ENCODE measurements at regions not wholly inside any gene's neighbourhood (a gene's known extent, or its start where the extent isn't known, plus 50 kb on each side); places are given as distances from the start of the nearest gene placed in this dataset.
"Not testable (repeated sequence)": the region's sequence is repeated elsewhere in the genome, so short reads cannot be mapped to it uniquely, and the experiment has no call there.

DNA sequence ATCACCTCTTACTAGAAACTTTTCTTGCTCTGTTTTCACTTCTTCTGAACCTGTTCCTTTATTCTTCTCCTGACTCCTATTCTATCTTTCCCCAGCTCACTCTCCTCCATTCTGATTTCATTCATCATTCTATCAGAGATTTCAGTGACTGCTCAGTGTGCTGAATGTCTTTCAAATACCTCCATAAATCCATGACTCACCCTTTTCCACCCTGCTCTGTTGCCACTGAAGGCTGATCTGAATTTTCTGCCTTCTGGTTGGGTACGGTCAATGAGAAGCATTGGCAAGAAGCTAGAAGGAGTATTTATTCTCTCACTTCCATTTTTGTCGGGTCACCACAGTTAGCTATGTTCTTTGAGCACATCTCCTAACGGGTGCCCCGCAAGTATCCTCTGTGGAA is 265.9 kb downstream of the CBLL2 start:
- no peak for DNase-seq

DNA sequence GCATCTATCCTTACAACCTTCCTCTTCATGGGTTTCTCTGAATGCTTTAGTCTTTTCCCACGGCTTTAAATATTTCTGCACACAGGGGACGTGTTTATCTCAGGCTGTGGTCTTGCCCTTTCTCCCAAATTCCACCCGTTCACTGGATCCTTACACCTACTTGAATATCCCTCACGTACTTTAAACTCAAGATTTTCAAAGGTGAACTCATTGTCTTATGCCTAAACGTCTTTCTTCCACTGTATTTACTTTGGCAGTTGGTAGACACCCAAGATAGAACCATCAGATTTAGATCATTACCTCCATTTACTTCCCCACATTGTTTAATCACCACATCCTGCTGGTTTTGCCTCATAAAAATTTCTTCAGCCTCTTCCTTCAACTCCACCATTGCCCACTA is 269.2 kb downstream of the CBLL2 start:
- no peak for DNase-seq

DNA sequence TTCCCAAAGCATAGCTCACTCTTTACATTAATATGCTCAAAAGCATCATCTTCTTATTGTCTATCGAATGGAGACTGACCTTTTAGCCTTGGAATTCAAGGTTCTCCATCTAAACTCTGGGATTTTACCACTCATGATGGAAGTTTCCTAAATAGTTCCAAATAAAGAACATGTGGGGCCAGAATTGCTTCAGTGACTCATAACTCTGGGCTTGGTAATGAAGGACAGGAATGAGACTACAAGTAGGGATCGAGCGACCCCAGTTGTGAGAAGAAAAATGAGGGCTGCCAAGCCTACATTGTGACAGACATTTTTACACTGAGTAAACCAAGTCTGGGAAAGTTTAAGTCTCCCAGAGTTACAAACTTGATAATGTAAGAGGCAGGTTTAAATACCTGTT is 269.9 kb downstream of the CBLL2 start:
- no peak for DNase-seq

DNA sequence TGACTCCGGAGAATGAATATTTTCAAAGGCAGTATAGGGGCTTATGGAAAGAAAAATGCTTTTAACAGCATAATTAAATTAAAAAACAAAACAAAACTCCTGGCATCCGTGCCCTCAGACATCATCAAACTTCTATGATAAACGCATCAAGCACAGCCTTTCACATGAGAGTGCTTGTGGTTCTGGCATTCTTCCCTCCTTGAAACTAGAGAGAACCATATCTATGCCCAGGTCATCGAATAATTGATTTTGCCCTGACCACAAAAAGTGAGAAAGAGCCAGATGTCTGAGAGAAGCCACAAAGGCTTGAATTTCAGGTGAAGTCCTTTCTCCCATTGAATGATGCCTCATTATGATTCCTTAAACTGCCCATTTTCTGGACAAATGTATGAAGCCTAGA is 286.8 kb downstream of the CBLL2 start:
- no peak for DNase-seq

- DNase-seq = no peak
Observed at GRCh38 chrX:22575161-22575845, 302.6 kb downstream of the CBLL2 start.

- no peak for DNase-seq
Observed at GRCh38 chrX:22577181-22577580, 304.5 kb downstream of the CBLL2 start.

DNA sequence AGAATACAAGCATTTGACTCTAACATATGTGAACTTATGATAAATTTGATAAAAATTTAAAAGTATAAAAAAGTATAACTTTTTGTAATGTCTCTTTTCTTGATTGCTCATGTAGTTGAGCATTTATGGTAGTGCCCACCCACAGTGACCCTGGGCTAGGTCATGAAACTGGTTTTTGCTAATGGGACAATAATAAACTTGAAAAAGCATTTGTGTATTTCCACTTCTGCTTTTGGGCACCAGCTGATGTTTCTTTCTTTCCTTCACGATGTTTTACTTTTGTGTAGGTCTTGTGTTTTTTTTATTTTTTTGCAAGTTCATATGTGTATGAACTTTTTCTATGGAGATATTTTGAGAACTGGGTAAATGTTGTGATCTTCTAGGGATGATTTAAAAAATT is 313.1 kb downstream of the CBLL2 start:
- DNase-seq = peak in 1 of 2 experiments; percentile 5

DNA sequence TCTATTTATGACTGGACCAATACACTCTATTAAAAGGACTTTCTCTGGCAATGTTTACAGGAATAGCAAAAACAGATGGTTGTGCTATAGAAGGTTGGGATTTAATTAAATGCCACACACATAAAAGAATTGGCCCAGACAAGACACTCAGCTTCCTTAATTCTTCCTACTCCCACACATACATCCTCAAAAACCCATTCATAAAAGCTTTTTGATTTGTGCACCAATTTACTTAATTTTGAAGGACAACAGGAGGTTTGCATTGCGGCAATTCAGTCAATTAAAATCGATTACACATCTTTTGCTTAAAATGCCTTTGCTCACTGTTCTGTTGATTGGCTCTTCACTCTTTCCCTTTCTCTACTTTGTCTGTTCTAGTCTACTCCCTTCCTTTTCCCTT is 317.1 kb downstream of the CBLL2 start:
- no peak for DNase-seq

- DNase-seq = no peak
Observed at GRCh38 chrX:22594766-22595165, 322.1 kb downstream of the CBLL2 start.

- no peak for DNase-seq
Observed at GRCh38 chrX:22603060-22603459, 330.3 kb downstream of the CBLL2 start.

- not testable (repeated sequence) for DNase-seq
Observed at GRCh38 chrX:22609452-22609851, 336.7 kb downstream of the CBLL2 start.

GRCh38 chrX:22616867-22617266 is 344.2 kb downstream of the CBLL2 start:
- DNase-seq = no peak

- no peak for DNase-seq
Observed at GRCh38 chrX:22627576-22627975, 354.9 kb downstream of the CBLL2 start.

GRCh38 chrX:22628275-22628674 is 355.6 kb downstream of the CBLL2 start:
- DNase-seq = no peak

DNA sequence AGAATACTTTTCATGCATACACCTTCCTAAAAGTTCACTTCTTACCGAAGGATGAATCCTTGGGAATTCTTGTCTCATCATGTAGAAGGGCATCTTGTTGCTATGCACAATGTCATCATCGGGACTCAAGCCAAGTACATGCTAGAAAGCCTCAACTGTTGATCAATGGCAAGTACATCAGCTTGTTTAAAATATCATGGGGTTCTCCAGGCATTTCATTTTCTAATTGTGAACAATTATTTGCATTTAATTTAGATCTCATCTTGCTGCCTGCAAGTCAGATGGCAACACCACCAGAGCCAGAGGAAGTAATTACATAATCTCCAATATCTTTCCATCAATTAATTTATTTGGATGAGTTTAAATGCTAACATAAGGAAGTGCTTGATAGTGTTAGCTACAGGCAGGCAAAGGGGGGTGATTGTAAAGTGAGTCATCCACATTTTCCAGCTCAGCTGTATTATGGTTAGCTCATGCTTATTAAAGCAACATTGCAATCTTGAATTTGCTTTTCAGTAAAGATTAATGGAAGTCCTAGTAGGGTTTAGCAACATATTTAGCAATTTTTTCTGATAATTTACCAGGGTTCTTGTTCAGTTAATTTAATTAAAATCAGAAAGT is 356.5 kb downstream of the CBLL2 start:
- DNase-seq = no peak

DNA sequence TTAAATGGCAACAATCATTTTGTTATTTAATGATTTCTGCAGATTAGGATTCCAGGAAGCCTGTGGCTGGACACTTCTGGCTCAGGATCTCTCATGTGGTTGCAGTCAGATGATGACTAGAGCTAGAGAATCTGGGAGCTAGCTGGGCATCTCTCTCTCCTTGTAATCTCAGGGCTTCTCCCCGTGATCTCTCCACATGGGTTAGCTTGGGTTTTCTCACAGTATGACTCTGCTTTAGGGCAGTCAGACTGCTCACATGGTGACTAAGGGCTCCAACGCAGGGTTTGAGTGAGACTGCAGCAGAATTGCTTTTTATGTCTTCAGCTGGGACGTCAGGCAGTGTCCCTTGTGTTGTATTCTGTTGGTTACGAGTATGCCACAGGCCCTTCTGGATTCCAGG is 361.4 kb downstream of the CBLL2 start:
- no peak for DNase-seq

- DNase-seq = no peak
Observed at GRCh38 chrX:22634751-22635150, 362.0 kb downstream of the CBLL2 start.

DNA sequence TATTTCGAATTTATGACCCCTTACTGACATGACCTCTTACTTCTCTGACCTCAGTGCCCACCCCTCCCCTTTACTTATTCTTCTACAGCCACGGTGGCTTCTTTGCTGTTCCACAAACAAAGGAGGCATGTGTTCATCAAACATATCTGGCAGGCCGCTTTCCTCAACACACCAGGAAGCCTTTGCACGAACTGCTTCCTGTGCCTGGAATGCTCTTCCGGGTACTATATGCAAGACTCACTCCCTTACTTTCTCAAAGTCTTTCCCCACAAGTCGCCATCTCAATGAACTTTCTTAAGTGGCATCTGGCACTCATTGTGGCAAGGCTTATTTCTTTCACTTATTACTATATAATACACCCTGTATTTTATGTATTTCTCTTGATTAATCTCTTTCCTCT is 351.5 kb upstream of the DDX53 start:
- DNase-seq = no peak

DNA sequence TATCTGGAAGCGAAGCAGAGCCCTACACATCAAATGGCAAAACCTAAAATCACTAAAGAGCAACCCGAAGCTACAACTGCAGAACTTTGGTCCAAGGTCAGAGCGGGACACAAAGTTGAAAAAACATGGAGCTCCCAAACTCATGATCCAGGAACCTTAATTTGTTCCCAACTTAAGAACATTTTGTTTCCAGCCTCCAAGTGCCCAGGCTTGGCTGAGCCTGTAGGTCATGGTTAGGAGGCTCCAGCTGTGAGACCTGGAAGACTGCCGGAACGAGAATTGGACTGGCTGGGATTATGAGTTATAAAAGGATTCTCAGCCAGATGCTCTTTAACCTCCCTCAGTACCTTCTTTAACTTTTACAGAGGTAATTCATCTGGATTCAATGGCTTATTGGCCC is 349.1 kb upstream of the DDX53 start:
- no peak for DNase-seq

DNA sequence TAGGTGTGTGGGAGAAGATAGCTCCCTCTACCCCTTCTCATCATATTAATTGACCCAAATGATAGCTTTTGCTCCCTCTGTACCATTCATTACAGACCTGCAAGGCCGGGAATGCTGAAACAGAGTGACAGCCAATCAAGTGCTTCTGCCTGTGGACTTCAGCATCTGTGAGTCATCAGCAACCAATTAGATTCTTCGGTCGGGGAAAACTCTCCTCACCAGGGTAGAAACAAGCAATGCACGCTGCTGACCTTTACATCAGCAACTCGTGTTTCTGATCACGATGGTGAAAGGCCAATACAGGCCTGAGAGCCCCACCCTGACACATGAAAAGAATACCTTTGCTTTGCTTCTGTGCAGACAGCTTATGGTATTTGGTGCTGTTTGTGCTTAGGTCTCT is 347.2 kb upstream of the DDX53 start:
- no peak for DNase-seq

DNA sequence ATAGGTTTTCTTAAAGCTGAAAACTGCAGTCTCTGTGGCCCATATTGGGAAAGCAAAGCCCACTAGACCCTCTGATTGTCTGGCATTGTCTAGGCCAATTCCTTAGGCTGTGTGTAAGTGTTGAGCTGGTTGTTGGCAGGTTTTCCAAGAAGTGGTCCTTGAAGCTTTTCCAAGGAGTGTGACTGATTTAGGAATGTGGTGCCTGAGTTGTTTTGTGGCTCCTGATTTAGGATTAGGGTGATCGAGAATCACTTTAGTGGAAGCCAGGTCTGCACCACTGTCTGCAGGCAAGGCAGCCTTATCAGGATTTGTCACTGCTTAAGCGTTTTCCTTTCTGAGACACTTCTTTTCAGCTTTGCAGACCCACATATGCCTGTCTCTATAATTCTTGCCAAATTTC is 339.0 kb upstream of the DDX53 start:
- DNase-seq = no peak

DNA sequence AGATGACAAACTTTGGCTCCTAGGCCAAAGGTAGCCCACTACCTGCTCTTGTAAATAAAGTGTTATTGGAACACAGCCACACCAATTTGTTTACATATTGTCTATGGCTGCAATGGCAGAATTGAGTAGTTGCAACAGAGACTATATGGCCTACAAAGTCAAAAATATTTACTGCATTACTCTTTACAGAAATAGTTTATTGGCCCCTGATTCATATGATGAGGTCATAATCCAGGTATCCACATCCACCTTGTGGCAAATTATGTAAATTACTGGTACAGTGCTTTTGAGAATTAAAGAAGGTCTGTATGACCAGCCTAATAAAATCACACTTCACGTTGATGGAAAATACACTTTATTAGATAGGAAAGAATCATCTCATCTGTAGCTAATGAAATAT is 337.0 kb upstream of the DDX53 start:
- DNase-seq = no peak

GRCh38 chrX:22664826-22665225 is 334.9 kb upstream of the DDX53 start:
- no peak for DNase-seq

- DNase-seq = no peak
Observed at GRCh38 chrX:22665818-22666217, 333.9 kb upstream of the DDX53 start.

- DNase-seq = peak in 1 of 2 experiments; percentile 5
Observed at GRCh38 chrX:22666441-22666840, 333.3 kb upstream of the DDX53 start.

Data from Kasumi-1 (cell line).